ENCODE measurements at regions not wholly inside any gene's neighbourhood (a gene's known extent, or its start where the extent isn't known, plus 50 kb on each side); places are given as distances from the start of the nearest gene placed in this dataset.

DNA sequence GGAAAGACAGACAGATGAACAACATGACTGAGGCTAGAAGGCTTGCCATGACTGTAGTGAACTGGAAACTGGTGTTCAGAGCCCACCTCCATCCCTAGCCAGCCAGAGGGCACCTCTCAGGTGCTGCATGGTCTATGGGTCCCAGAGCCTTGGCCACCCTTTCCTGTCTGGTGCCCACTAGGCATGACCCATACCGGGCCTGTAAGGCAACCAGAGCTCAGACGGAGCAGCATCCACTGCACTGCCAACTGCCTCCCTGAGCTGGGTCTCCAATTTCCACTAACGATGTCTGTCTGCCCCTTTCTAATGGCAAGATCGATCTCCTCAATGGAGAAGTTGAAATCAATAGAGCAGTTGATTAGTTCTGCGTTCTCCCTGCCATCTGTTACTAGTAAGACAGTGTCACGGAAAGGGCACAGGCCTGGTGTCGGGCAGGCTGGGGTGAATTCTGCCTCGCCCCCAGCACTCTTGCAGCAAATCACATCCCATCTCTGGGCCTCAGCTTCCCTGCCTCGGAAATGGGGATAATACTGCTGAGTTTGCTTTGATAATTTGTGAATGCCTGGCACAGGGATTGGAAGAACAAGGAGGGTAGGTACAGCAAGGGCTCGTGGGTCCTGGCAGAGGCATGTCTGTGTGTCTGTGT lies 172.3 kb upstream of the MVB12B start (continued):
- TF ChIP-seq, protein P1, sequence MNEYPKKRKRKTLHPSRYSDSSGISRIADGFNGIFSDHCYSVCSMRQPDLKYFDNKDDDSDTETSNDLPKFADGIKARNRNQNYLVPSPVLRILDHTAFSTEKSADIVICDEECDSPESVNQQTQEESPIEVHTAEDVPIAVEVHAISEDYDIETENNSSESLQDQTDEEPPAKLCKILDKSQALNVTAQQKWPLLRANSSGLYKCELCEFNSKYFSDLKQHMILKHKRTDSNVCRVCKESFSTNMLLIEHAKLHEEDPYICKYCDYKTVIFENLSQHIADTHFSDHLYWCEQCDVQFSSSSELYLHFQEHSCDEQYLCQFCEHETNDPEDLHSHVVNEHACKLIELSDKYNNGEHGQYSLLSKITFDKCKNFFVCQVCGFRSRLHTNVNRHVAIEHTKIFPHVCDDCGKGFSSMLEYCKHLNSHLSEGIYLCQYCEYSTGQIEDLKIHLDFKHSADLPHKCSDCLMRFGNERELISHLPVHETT (CRISPR knock-in tag; conservative IDR thresholded peaks at IDR 0.05 in 1 of 2, IDR thresholded peaks at IDR 0.05 in 1 of 2) = no peak
- TF ChIP-seq CXXC5 (CRISPR knock-in tag; IDR thresholded peaks at IDR 0.05) = no peak
- TF ChIP-seq, protein P2, sequence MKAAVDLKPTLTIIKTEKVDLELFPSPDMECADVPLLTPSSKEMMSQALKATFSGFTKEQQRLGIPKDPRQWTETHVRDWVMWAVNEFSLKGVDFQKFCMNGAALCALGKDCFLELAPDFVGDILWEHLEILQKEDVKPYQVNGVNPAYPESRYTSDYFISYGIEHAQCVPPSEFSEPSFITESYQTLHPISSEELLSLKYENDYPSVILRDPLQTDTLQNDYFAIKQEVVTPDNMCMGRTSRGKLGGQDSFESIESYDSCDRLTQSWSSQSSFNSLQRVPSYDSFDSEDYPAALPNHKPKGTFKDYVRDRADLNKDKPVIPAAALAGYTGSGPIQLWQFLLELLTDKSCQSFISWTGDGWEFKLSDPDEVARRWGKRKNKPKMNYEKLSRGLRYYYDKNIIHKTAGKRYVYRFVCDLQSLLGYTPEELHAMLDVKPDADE (conservative IDR thresholded peaks at IDR 0.05; ENCODE audit: control insufficient read depth, low read depth, low read length) = no peak

DNA sequence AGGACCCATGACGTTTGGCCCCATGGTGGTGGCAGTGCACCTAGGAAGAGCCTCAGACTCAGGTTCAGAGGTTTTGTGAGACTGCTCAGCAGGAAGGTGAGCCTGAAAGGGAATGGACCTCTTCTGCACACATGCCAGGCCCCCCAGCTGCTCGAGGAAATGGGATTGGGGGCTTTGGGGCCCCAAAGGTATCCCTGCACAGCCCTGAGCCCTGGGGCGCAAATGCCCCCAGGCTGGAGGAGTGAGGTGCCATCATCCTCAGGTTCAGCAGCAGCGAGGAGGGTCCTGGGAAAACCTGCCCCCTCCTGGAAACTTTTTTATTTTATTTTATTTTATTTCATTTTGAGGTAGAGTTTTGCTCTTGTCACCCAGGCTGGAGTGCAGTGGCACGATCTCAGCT lies 171.8 kb upstream of the MVB12B start:
- Histone ChIP-seq H3K9me1 (ENCODE audit: control insufficient read depth, insufficient read depth, low read length) (no peaks in the 10 kb centered on the region), H3K9me3 (replicated peaks; ENCODE audit: control insufficient read depth, insufficient read depth, low read depth, low read length) (no peaks in the 10 kb centered on the region), H3K27ac (ENCODE audit: extremely low read depth, low read depth, low read length) (no peak overlapping the region), H3K79me2 (ENCODE audit: control insufficient read depth, insufficient read depth, low read length) (no peaks in the 10 kb centered on the region), H3K4me2 (ENCODE audit: insufficient read depth, low read length) (no peak overlapping the region), H3K36me3 (ENCODE audit: control insufficient read depth, insufficient read depth, low read length) (no peaks in the 10 kb centered on the region), H3K4me1 (replicated peaks in 1 of 2; ENCODE audit: control insufficient read depth in 2 of 2, insufficient read depth in 2 of 2, low read length in 2 of 2) (no peaks in the 10 kb centered on the region), H3K4me3 (no peak overlapping the region), H4K20me1 (replicated peaks; ENCODE audit: control insufficient read depth, insufficient read depth, low read length) (no peaks in the 10 kb centered on the region; the same call in 1 of the 2 replicates), H3K9ac (ENCODE audit: insufficient read depth in 1 of 2, low read depth in 2 of 2, low read length in 2 of 2) (no peak overlapping the region), H3K27me3 (ENCODE audit: control insufficient read depth in 2 of 2, insufficient read depth in 2 of 2, low read length in 2 of 2) (peaks cover 3 to 32% of the 10 kb centered on the region in 2 experiments; a peak in 4 of 5 replicates), H2AFZ (ENCODE audit: low read depth, low read length) (no peak overlapping the region)
- POLR2A ChIA-PET = no interaction called here
- FAIRE-seq (no peak), DNase-seq (ENCODE audit: extremely low read depth in 1 of 4, low spot score in 3 of 4) (no peak), ATAC-seq (no peak)
- no TSS peak for BruUV-seq (replicated peaks)
- TF ChIP-seq, protein P3, sequence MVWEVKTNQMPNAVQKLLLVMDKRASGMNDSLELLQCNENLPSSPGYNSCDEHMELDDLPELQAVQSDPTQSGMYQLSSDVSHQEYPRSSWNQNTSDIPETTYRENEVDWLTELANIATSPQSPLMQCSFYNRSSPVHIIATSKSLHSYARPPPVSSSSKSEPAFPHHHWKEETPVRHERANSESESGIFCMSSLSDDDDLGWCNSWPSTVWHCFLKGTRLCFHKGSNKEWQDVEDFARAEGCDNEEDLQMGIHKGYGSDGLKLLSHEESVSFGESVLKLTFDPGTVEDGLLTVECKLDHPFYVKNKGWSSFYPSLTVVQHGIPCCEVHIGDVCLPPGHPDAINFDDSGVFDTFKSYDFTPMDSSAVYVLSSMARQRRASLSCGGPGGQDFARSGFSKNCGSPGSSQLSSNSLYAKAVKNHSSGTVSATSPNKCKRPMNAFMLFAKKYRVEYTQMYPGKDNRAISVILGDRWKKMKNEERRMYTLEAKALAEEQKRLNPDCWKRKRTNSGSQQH (CRISPR knock-in tag; IDR thresholded peaks at IDR 0.05) = no peak
- no peak for TF ChIP-seq SREBF1 (IDR thresholded peaks at IDR 0.05; ENCODE audit: borderline replicate concordance, low read depth, low read length)
- no peak for TF ChIP-seq HDGF (IDR thresholded peaks at IDR 0.05)
- no peak for TF ChIP-seq HNRNPH1 (optimal IDR thresholded peaks at IDR 0.05; ENCODE audit: low read depth, low read length)
- TF ChIP-seq ADNP (tag; IDR thresholded peaks at IDR 0.05) = no peak
- TF ChIP-seq STAG1 (CRISPR knock-in tag; IDR thresholded peaks at IDR 0.05; ENCODE audit: borderline replicate concordance) = no peak
- TF ChIP-seq NR2C2 (CRISPR knock-in tag; IDR thresholded peaks at IDR 0.05) = no peak
- TF ChIP-seq NR2C2 (tag; IDR thresholded peaks at IDR 0.05) = no peak
- no peak for TF ChIP-seq ARID2 (IDR thresholded peaks at IDR 0.05)
- TF ChIP-seq SRF (CRISPR knock-in tag; IDR thresholded peaks at IDR 0.05) = no peak
- TF ChIP-seq EP300 (IDR thresholded peaks at IDR 0.05; ENCODE audit: low read length) = no peak
- in situ Hi-C loops (cut with MboI) = no loop called here
- intact Hi-C loops (cut with micrococcal nuclease) = no loop called here
- 2% methylated on average over 5 of the region's 5 CpGs for WGBS (ENCODE audit: insufficient coverage, low coverage, missing lambda C conversion rate)
- CTCF ChIA-PET (ENCODE audit: low intra/inter-chr PET ratio) = no interaction called here

All from K562 (cell line).